GM21619 (cell line): ENCODE measurements at regions not wholly inside any gene's neighbourhood (a gene's known extent, or its start where the extent isn't known, plus 50 kb on each side); places are given as distances from the start of the nearest gene placed in this dataset.

ENCODE experiments used
- ATAC-seq: cut with Tn5 transposase; IDR thresholded peaks from one replicate; pipeline ENCODE4 v1.9.1; 2021; ENCODE audit not compliant: unreplicated experiment

DNA sequence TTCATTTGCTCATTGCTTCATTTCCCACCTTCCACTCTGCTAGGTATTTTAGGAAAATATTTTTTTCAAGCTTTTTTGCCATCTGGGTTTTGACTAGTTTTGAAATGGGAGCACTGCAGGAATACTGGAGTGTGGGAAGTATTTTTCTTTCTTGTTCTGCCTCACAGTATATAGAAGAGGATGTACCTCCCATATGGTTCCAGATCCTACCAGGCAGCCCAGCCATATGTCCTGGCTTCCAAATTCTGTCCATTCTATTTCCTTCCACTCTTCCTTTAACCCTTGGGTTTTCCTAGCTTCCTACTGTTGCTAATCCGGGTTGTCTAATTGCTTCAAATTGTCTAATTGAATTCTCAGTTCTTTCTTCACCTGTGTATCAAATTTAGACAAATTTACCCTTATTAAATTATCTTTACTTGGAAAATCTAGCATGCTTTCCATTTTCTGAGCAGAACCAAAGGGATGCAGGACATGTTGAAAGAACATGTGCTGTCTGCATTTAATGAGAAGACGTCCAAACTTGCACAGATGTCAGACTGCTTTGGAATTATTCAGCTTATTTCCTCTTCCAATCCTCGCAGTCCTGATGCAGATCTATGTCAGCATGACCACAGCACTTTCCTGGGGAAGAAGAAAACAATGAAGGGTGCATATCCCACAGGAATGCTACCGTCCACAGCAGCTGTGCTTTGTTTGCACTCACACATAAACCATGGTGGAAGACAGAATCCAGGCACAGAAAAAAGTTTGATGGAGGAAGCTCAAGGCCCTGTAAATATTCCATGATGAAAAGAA lies 1273.9 kb upstream of the MAP3K7 start:
- ATAC-seq: no peak

DNA sequence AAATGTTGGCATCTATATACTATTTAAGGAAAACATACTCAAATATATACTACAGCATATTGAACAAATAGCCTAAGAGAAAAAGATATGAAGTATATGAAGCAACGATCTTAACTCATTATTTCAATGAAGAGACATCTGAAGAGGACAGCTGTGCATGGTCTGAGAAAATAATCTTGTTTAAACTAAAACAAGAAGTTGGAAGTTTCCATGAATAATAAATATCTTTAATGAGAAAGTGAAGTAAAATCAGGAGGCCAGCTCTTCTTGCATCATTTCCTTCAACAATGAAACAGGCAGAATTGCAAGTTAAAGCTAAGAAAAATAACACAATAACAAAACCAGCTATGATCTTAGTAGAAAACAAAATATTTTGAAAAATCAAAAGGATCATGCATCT lies 1265.4 kb upstream of the MAP3K7 start:
- ATAC-seq: no peak

DNA sequence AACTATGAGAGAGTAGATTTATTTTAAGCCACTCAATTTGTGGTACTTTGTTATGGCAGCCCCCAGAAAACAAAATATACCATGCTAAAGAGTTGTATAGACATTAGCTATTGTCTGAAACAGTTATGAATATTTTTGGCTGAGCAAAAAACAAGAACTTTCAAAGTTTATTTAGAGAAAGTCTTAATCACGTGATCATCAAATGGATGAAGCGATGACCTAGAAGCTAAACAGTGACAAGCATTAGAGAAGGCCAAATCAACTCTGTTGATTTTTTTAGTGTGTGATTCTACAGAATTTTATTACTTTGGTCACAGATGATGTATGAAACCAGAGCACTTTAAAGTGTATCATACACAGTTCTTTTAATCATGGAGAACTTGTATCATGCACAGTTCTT lies 1247.9 kb upstream of the MAP3K7 start:
- ATAC-seq: no peak

DNA sequence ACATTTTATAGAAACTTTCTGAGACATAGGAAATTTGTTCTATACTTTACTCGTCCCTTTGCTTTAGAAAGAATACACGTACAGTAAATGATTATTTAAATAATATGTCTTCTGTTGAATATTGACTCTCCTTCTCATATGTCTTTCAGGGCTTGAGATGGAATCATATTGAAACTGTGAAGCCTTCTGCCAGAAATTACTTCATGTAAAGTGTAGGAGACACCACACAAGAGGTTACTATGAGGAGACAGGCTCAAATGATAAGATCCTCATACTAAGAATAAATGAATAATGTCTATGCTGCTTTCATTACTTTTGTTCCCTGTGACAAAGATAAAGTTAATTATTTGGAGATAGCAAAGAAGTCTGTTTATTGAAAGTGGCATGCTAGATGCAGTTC lies 1240.3 kb upstream of the MAP3K7 start:
- no peak for ATAC-seq

DNA sequence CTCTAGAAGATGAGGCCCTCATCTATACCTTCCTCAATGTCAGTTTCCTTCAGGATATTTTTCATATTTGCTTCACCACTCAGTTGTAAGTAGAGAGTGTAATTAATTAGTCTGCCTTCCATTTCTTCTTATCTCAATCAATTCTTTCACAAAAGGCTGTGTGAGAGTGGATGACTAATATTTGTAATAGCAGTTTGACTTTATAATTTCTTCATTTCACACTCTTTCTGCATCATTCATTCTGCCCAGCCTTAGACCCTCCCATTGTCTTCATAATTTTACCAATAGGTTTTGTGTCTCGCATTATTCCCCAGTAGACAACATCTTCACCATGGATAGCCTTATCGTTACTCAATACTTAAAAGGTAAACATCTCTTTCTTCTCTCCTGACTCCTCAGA lies 1239.3 kb upstream of the MAP3K7 start:
- no peak for ATAC-seq

DNA sequence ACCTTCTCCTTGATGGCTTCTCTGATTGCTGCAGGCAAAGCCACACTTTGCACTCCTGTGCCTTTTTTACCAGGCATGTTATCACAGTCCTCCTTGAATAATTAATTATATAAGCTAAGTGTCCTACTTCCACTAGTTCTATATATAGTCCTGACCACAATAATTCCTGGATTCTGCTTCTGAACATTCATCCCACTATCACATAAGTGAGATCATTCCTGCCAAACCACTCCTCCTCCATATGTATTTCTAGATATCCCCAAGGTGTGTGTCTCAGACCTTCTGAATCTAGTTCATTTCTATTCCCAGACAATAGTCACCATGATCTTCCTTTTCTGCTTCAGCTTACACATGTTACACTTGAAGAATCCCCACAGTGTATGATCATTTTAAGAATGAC lies 1237.5 kb upstream of the MAP3K7 start:
- ATAC-seq: no peak

DNA sequence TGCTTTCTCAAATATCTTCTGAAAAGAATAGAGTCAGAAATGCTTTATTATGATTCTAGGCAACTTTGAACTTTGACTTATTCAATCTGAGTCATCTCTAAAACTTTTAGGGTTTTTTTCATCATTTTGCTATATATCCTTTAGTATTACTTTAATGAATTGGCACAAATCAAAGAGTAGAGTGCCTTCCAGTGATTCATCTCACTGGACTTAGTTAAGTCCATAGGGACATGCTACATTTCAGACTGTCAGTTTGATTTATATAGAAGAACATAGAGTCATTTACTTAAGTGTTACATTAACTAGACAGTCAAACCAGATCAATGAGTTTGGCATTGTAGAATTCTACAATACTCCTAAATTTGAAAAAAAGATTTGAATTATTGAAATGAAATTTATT lies 1235.7 kb upstream of the MAP3K7 start:
- no peak for ATAC-seq

DNA sequence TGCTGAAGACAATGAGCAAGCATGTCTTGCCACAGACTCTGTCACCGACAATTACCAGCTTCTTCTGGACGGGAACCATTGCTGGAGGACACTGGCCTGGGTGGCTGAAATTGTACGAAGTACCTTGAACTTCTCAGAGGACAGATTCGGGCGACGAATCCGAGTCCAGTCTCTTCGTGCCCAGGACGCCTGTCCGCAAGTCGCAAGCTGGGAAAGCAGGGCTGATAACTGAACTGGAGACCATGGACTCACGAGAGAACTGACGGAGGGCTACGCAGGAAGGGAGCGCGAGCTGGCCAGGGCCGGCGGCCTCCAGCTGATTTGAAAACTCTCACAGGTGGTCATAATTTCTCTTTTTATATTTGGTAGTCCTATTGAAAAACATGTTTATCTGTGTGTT lies 1229.5 kb upstream of the MAP3K7 start:
- no peak for ATAC-seq

DNA sequence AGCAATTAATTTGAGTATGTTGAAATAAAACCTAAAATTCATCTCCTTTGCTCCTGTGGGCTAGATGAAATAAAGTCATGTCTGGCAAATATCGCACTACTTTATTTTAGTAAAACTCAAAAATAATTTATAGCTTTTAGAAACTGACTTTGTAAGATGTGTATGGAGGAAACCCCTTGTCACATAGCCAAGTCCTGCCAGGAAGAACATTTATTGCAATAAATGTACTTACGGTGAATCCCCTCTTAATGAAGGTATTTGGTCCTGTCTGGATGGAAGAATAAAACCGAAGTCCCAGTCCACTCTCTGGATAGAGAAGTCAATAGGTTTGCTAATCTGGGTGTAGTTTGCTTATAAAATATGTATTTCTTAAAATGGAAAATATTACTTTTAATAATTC lies 1226.8 kb upstream of the MAP3K7 start:
- no peak for ATAC-seq

DNA sequence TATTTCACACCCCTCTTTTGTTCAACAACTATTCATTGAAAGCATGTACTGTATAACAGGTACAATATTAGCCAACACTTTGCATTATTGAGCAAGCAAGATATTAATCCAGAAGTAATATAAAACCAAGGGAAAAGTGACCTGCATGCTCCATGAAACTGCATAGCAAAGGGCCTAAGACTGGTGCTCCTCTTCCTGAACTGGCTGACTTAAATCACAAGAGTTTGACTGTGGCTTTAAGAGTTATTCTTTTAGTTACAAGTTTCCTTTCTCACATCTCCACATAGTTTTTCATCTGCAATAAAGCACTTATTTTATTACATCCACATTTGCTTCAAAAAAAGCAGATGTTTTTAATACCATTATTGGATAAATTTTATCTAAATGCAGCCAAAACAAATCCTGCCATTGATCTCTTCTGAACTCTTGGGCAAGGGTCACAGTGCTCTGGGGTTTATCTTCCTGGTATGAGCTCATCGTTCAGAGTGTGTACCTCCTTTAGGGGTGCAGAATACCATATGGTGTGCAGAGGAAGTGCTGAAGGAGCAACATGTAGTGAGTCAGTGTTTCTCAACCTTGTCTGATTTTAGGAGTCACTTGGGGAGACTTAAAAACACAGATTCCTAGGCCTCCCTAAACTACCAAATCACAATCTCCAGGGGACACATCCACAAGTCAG lies 1225.9 kb upstream of the MAP3K7 start:
- ATAC-seq: no peak

DNA sequence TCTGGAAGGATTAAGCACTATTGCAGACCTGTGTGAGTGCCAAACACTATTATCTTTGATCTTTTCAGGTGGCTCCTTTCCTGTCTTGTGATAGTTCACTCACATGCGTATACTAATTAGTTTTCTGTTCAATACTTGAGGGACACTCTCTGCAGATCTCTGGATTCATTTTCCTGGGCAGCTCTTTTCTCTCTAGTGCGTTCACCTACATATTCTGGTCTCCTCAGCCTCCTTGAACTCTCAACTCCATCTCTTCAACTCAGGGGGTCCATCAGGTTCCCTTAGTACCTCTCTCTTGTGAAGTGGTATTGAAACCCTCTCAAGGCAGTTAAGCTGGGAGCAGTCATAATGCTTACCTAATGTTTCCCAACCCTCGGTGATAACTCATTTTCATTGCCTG lies 1218.1 kb upstream of the MAP3K7 start:
- no peak for ATAC-seq

DNA sequence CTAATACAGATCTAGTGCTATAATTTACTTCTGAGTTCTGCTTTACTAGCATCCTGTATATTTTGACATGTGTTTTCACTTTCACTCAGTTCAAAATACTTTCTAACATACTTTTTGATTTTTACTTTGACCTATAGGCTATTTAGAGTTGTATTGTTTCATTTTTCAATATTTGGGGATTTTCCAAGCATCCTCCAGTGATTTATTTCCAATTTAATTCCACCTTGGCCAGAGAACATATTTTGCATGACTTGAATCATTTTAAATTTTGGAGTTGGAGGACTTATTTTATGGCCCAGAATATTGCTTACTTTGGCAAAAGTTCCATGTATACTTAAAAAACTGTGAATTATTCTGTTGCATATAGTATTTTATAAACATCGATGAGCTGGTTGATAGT lies 1215.6 kb upstream of the MAP3K7 start:
- no peak for ATAC-seq

DNA sequence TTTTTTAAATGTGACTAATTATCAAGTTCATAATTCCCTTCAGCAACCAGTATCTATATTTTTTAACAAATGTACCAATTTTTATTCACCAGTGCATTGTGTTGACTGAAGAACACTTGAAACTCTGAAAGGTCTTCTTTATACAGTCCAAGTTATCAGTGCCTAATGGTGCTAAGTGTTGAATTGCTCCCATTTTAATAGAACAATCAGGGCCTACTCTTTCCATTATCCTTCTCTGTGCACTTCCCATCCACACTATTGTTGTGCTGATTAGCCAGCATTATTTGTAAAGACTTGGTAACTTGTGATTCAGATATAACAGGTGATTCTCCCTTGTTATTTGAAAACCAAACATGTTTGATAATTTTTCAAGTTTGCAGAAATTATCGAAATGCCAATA lies 1209.7 kb upstream of the MAP3K7 start:
- ATAC-seq: no peak

DNA sequence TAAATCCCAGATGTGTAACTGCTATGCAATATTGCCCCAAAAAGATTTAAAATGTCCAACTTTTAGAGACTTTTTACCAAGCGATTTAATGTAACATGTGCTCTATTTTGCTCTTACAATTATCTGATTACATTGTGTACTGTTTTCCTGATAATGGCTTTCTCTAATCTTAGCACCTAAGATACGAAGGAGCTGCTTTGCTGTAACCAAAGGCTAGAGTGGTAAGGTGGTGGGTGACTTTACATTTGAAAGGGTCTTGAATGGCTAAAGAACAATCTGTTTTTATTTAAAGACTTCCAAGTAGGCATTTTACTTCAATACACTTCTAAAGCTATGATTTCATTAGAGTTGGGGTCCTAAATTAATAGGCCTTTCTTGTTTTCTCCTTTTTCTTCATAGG lies 1201.6 kb upstream of the MAP3K7 start:
- no peak for ATAC-seq

DNA sequence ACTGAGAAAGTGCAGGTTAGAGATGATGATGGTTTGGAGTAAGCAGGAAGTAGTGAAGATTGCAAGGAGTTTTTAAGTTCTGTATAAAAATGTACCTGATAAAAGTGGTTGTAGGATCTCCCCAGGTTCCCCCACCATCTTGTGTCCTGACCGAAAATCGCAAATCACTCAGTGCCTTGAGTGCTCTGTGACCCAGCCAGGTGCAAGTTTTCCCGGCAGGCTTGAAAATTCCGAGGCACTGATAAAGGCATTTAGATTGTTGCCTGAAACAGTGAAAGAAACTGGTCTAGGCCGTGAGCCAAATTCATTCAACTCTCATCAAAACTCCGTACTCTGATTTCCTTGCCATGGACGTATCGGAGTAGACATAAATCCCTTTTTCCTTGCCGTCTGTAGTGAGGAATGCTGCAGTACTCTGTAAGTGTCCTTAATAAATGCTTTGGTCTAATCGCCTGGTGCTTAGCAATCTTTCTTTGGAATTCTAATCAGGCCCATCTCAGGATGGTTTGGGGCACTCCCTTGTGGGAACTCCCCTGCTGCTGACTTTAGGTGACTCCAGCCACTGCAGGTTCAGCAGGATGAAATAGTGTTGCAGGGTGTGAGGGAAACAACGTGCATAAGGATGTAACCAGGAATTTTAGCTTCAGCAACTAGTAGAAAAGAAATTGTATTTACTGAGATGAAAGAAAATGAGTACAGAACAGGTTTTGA lies 1199.8 kb upstream of the MAP3K7 start:
- no peak for ATAC-seq

DNA sequence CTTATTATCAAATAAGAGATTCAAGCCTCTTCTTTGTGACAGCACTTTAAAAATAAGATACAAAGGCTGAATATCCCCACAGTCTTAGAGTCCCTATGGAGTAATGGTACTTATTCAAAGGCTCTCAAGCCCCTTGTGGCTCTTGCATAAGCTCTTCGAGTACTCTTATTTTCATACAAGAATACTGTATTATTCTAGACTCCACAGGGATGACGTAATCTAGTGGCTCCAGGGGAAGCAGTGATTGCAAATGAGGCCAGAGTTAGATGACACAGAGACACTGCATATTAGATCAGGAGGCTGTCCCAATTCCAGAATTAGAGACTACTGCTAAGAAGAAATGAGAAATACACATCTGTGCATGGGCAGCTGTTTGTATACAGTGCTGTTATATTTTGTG lies 1195.9 kb upstream of the MAP3K7 start:
- ATAC-seq: no peak

DNA sequence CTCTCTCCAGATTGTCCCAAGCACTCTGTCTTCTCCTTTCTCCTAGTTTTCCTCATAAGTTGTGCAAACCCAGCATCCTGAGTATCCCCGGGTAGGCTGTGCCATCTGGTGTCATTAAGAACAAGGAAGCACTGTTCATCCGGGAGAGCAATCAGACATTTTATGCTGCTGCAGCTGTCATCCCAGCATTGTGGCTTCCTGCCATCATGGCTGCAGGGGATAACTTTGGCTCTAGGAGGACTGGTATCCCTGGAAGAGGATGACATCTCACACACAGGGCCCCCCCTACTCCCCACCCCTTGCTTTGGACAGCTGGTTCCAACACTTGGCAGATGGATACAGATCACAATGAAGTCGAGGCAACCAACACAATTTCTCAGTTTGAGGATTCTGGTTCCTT lies 1195.1 kb upstream of the MAP3K7 start:
- no peak for ATAC-seq

DNA sequence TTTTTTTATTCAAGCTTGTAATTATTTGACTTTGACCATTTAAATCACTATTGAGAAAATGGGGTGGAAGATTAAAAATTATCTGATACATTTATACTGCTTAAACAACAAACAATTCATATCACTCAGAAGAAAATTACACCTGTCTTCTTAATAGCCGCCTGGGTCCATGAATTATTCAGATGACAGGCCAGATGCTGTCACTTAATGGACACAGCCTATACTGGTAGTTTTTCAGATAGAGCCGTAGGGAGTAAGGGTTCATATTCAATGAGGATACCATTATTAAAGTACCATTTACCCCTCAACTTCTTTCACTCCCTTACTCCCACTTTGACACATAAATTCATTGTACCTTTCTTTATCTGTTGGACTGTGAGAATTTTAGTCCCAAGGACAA lies 1193.4 kb upstream of the MAP3K7 start:
- ATAC-seq: no peak

DNA sequence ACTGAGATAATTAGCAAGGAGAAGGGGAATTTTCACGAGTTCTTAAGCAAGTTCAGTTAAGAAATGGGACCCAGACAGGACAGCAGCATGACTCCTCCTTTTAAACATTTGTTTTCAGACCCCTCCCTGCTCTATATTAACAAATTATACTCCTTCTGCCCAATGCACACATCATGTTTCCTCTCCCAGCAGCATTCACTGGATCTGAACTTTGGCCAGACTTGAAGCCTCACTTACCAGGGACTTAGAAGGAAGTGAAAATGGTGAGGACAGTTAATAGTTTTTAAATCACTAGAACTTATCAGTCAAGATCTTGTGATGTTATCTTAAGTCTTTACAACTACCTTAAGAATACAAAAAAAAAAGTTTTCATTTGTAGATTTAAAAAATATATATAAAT lies 1174.7 kb upstream of the MAP3K7 start:
- no peak for ATAC-seq

DNA sequence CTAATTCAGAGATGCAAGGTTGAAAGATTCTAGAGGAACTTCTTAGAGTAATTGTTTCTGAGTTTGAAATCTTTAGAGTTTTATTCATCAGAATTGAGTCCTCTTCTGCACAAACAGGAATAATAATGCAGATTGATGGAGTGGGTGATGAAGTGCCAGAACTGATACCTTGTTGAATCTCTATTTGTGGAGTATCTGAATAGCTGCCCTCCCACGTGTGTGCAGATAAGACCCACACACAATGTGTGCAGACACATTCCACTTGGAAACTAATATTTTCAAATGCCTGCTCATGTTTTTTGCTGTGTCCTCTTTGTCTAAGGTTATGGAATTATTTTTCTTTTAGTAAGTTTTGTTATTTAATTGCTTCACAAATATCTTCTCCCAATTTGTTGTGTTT lies 1167.8 kb upstream of the MAP3K7 start:
- ATAC-seq: no peak

DNA sequence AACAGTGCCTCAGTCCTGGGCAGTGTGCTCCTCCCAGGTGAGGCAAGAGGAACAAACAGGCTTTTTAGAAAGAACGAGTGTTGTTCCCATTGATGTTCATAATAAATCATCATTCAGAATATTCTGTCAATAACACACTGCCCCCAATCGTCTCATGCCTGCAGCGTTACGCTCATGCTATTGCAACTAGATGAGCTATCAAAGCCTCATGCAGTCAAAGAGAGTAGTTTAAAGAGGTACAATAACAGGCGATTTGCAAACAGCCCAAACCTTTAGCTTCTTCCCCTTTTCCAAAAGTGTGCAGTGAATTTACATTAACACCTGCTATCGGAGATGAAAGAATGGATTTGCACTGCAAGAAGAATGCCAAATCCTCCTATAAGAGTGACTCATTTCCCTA lies 1164.7 kb upstream of the MAP3K7 start:
- no peak for ATAC-seq

DNA sequence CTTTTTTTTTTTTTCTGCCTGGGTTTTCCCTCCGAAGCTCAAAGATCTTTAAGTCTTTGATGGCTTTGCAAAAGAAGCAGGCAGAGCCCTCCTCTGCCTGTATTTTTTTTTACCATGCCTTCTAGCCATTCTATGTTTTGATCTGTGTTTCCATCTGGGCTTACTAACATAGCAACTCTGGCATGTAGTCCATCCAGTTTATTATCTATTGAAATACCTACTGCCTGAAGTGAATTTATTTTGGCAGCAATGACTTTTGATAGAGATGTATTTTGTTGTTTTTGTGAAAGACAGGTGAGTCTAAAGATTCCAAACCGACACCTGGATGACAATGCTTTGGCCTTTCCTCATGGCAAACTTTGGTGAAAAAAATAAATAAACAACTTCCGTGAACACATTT lies 1157.7 kb upstream of the MAP3K7 start:
- no peak for ATAC-seq
